GM21447 (cell line): ENCODE measurements at regions not wholly inside any gene's neighbourhood (a gene's known extent, or its start where the extent isn't known, plus 50 kb on each side); places are given as distances from the start of the nearest gene placed in this dataset.
"Not testable (repeated sequence)": the region's sequence is repeated elsewhere in the genome, so short reads cannot be mapped to it uniquely, and the experiment has no call there.

Experiments
- ATAC-seq: cut with Tn5 transposase; IDR thresholded peaks from one replicate; pipeline ENCODE4 v1.9.1; 2021; ENCODE audit not compliant: unreplicated experiment

GRCh38 chrX:4735299-4735698, 1021.9 kb upstream of the PRKX start:
- no peak for ATAC-seq

DNA sequence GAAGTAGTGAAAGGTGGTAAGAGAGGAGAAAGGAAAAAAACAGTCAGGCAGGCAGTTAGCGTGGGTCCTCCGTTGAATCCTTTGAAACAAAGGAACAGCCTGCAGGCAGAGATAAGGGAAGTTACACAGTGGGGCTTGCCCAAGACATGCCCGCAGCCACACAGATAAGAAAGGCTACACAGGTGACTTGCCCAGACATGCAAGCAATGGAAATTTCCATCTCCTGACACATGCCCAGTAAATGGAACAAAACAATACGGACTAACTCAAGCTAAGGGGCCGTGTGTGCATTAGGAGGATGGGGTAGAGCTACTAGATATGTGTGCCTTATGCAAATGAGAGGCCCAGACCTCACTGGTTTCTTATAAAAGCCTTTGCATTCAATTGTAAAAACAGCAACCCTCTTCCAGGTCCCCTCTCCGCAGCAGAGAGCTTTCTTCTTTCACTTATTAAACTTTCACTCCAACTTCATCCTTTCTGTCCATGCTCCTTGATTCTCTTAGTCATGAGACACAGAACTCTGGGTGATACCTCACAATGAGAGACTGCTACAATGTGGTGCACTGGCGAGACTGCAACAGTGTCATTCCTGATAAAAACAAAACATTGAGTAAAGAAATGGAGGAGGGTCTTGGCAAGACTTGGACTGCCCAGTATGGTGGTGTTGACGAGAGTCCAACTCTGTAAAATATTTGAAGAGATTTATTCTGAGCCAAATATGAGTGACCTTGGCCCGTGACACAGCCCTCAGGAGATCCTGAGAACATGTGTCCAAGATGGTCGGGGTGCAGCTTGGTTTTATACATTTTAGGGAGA, 997.4 kb upstream of the PRKX start:
- no peak for ATAC-seq

DNA sequence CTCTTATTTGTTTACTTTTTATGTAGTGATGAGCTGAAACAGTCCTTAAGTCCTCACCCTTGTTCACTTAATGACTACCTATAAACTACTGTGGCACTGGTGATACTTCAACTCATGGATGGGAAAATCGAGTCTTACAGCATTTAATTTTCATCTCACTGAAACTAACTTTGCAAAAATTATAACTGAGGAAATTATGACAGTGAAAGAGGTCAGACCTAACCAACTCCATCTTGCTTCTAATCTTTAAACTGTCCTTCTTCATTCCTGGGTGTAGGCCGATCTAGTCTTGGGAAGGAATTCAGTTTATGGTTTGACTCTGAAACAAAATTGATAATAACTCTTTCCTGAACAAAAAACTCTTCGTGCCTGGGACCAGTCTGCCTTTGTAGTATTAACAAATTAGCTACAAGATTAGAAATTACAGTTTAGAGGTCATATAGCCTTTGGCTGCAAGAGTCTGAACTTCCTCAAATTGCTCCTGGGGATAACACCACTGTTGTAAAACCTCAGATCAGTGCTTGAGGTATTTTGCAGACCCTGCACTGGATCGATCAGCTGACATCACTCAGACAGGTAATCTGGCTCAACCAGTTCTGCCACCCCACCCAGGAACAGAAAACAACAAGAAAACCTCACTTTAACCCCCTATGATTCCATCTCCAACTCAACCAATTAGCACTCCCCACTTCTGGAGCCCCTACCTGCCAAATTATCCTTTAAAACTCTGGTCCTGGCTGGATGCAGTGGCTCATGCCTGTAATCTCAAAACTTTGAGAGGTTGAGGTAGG, 995.7 kb upstream of the PRKX start:
- ATAC-seq = no peak

DNA sequence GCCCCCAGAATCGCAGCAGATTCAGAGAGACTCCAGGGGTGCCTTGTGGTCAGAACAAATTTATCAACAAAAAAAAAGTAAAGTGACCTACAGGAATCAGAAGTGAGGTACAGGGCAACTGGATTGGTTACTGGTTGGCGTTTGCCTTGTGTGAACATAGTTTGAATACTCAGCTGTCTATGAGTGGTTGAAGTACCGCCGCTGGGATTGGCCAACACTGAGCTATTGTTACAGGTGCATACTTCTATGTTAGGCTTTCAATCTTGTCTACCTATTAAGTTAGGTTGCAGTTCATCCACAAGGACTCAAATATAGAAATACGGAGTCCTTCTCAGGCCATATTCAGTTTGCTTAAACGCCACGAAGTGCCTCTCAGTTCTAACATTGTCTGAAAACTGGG, 993.5 kb upstream of the PRKX start:
- ATAC-seq = no peak

GRCh38 chrX:4690521-4690920, 977.1 kb upstream of the PRKX start:
- ATAC-seq = no peak

- no peak for ATAC-seq
Measured at GRCh38 chrX:4682636-4683035, 969.2 kb upstream of the PRKX start.

- no peak for ATAC-seq
Measured at GRCh38 chrX:4675686-4676300, 962.3 kb upstream of the PRKX start.

DNA sequence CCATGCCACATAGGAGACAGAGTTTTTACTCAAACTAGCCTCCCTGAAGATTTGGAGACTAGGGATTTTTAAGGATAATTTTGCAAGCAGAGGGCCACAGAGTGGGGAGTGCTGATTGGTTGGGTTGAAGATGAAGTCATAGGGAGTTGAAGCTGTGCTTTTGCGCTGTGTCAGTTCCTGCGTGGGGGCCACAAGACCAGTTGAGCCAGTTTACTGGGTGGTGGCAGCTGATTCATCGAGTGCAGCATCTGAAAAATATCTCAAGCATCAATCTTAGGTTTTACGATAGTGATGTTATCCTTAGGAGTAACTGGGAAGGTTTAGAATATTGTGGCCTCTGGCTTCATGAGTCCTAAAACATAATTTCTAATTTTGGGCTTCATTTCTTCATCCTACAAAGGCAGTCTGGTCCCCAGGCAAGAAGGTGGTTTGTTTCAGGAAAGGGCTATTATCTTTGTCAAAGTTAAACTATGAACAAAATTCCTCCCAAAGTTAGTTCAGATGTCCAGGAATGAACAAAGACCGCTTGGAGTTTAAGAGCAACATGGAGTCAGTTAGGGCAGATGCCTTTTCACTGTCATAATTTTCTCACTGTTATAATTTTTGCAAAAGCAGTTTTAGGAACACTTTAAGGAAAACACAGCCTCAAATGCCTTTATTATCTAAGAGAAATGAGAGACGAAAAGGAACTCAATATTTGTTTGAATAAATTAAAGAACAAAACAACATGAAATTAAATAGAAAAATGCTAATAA, 960.8 kb upstream of the PRKX start:
- ATAC-seq = no peak

- ATAC-seq = no peak
Measured at GRCh38 chrX:4671344-4671743, 957.9 kb upstream of the PRKX start.

- ATAC-seq = no peak
Measured at GRCh38 chrX:4670606-4671005, 957.2 kb upstream of the PRKX start.

- ATAC-seq = no peak
Measured at GRCh38 chrX:4668802-4669536, 955.5 kb upstream of the PRKX start.

DNA sequence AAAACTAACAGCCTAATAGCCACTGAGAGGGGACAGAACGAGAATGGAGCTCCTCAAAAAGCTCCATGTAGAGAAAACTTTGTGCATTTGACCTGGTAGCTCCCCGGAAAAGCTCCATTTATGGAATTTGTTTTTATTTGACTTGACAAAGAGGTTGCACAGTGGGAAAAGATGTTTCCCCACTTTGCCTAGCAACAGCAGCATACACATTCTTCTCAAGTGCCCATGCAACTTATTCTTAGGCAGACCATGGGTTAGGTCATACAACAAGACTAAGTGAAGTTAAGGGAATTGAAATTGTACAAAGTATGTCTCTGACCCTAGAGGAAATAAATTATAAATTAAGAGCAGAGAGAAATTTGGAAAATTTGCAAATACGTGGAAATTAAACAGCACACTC, 949.6 kb upstream of the PRKX start:
- ATAC-seq = no peak

GRCh38 chrX:4661771-4662170, 948.3 kb upstream of the PRKX start:
- ATAC-seq = no peak

GRCh38 chrX:4656419-4656818, 943.0 kb upstream of the PRKX start:
- no peak for ATAC-seq

GRCh38 chrX:4655743-4656142, 942.3 kb upstream of the PRKX start:
- ATAC-seq = no peak

- no peak for ATAC-seq
Measured at GRCh38 chrX:4642114-4642513, 928.7 kb upstream of the PRKX start.

DNA sequence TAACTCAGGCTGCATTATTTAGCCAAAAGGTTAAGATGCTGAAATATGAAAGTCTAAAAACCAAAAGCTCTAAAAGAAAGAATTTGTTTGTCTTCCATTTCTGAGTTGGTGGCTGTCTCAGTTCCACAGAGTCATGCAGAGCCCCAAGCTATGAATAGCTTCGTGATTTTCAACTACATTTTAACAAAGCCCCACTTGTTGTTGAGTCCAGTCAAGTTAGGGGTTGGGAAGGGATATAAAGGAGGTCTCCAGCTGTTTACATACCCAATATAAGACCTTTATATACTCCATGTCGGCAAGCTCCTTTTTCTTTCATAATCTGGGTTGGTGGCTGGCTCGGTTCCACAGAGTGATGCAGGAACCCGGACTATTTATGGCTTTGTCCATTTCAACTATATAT, 924.6 kb upstream of the PRKX start:
- ATAC-seq = no peak

GRCh38 chrX:4627414-4627813, 914.0 kb upstream of the PRKX start:
- no peak for ATAC-seq

DNA sequence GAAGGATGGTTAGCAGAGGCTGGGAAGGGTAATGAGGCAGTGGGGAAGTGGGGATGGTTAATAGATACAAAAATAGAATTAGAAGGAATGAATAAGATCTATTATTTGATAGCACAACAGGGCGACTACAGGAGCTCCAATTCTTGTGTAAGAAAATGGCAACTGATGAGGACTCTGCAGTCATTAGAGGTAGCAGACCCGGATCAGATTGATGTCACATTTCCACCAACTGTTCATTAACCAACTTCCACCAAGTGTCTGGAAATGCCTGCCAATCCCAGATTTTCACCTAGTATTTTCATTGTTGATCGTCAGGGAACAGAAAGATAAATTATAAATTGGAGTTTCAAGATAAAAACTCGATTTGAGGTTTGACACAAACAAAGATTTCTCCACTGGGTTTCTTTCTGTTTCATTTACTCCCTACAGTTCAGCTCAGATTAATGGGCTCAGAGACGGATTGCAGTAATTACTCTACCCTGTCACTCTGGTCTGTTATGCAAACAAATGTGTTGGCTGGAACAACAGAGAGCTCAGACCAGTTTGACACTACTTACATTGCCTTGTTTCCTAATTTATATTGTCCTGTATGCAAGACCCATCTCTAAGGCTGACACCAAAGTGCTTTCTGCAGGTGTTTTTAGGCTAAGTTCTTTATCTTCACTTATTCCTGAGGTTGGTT, 909.2 kb upstream of the PRKX start:
- no peak for ATAC-seq

- ATAC-seq = not testable (repeated sequence)
Measured at GRCh38 chrX:4613651-4614050, 900.2 kb upstream of the PRKX start.
